Mesothelial cell of epicardium (in vitro differentiated cells): ENCODE measurements at regions not wholly inside any gene's neighbourhood (a gene's known extent, or its start where the extent isn't known, plus 50 kb on each side); places are given as distances from the start of the nearest gene placed in this dataset.
"Not testable (repeated sequence)": the region's sequence is repeated elsewhere in the genome, so short reads cannot be mapped to it uniquely, and the experiment has no call there.

Experiments
- DNase-seq, 2 experiments: peaks; one replicate each; pipeline ENCODE4 v3.0.0; 2021; ENCODE audit warnings: low spot score in 2 of 2; ENCODE audit not compliant: unreplicated experiment in 2 of 2
- H3K27ac Mint-ChIP-seq: 2 replicates; pipeline ENCODE4 v1.8.0; 2021; ENCODE audit warnings: mixed read lengths
- H3K27me3 Mint-ChIP-seq: 2 replicates; pipeline ENCODE4 v1.8.0; 2021; ENCODE audit warnings: low read depth, mixed read lengths
- H3K36me3 Mint-ChIP-seq: 2 replicates; pipeline ENCODE4 v1.8.0; 2021; ENCODE audit warnings: mixed read lengths
- H3K4me1 Mint-ChIP-seq: 2 replicates; pipeline ENCODE4 v1.8.0; 2021; ENCODE audit warnings: mixed read lengths
- H3K4me3 Mint-ChIP-seq: 2 replicates; pipeline ENCODE4 v1.8.0; 2021; ENCODE audit warnings: mild to moderate bottlenecking, moderate library complexity, mixed read lengths
- H3K9me3 Mint-ChIP-seq: 2 replicates; pipeline ENCODE4 v1.8.0; 2021; ENCODE audit warnings: mixed read lengths
- CTCF ChIP-seq: fragments of 200-600 bp; sonication (generic); IDR thresholded peaks from one replicate; pipeline ENCODE4 v1.5.0; 2021; ENCODE audit warnings: antibody characterized with exemption; ENCODE audit not compliant: unreplicated experiment

DNA sequence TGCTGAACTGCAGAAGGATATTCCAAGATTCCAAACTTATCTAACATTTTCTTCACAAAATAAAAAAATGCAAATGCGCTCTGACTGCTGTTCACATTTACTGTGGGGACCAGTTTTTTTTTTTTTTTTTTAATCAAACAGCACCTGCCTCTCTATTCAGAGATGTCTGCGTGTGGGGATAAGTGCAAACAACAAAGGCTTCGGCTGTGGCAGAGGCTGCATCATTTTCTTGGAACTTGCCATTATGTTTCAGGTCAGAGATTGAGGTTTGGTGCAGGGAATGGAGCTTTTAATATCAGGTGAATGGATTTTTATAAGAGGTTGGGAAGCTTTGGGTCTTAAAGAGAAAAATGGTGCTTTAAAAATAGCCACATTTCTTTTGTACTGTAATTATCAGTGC, 78.2 kb upstream of the TET2 start:
- no peaks in the 10 kb centered on the region for H3K9me3 Mint-ChIP-seq
- no peak for DNase-seq
- no peak for TF ChIP-seq CTCF
- H3K27me3 Mint-ChIP-seq: peaks cover 6% of the 10 kb centered on the region
- H3K27ac Mint-ChIP-seq: no peak overlapping the region
- no peak overlapping the region for H3K4me3 Mint-ChIP-seq
- H3K36me3 Mint-ChIP-seq: no peaks in the 10 kb centered on the region
- no peaks in the 10 kb centered on the region for H3K4me1 Mint-ChIP-seq

DNA sequence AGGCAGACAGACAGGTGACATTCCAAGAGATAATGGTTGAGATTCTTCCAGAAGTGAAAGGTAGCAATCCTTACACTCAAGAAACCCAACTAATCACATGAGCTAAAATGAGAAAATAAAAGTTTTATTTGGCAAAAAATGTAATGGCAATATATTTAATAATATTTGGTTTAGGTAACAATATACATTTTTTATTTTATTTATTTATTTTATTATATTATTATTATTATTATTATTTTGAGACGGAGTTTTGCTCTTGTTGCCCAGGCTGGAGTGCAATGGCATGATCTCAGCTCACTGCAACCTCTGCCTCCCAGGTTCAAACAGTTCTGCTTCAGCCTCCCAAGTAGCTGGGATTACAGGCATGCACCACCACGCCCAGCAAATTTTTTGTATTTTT, 74.6 kb upstream of the TET2 start:
- not testable (repeated sequence) for H3K27ac Mint-ChIP-seq, H3K9me3 Mint-ChIP-seq, H3K4me1 Mint-ChIP-seq, H3K36me3 Mint-ChIP-seq, H3K4me3 Mint-ChIP-seq, DNase-seq, H3K27me3 Mint-ChIP-seq

GRCh38 chr4:105074097-105074496, 72.6 kb upstream of the TET2 start:
- DNase-seq: no peak
- H3K27me3 Mint-ChIP-seq: peaks cover 6% of the 10 kb centered on the region
- H3K27ac Mint-ChIP-seq: no peak overlapping the region
- no peak overlapping the region for H3K4me3 Mint-ChIP-seq
- TF ChIP-seq CTCF: no peak
- no peaks in the 10 kb centered on the region for H3K36me3 Mint-ChIP-seq
- H3K4me1 Mint-ChIP-seq: no peaks in the 10 kb centered on the region
- H3K9me3 Mint-ChIP-seq: no peaks in the 10 kb centered on the region

GRCh38 chr4:105075045-105075444, 71.6 kb upstream of the TET2 start:
- no peak overlapping the region for H3K4me3 Mint-ChIP-seq
- TF ChIP-seq CTCF: no peak

DNA sequence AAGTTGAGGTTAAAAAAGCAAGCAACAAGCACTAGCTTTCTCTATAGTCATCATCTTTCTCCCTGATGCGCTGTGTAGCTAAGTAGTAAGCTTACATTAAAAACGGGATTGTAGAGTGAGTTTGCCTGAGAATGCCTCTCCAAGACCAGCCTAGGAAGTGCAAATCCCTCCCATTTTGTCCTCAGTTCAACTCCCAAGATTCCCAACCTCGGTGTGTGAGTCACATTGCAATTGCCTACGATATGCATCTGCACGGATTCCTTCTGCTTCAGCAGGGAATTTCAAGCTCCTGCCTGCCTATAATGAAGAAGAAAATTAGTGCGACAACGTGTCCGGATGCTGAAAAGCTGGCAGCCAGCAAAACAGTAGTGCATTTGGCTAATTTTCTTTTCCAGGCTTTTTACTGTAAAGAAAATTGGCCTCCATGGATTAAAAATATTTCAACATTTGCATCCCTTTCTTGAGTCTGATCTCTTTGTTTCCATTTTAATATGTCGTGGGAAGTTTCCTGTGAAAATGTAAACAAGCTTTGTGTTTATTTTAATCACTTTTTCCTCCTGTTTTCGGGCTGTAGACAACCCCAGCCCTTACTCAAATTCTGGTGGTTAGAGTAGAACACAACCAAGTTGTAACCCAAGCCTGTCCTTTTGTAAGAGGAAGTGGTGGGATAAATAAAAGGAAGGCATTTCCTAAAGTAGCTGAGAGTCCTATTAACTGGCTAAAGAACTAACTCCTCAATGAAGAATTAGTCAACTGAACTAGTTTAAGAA, 58.4 kb upstream of the TET2 start:
- H3K36me3 Mint-ChIP-seq: no peaks in the 10 kb centered on the region
- H3K27me3 Mint-ChIP-seq: no peaks in the 10 kb centered on the region
- no peak overlapping the region for H3K4me3 Mint-ChIP-seq
- DNase-seq: no peak
- no peak overlapping the region for H3K27ac Mint-ChIP-seq
- no peak for TF ChIP-seq CTCF
- peaks cover 5% of the 10 kb centered on the region for H3K4me1 Mint-ChIP-seq
- peaks cover 31% of the 10 kb centered on the region for H3K9me3 Mint-ChIP-seq

More at GRCh38 chr4:105075045-105075444, 71.6 kb upstream of the TET2 start:
- DNase-seq: no peak
- Mint-ChIP-seq H3K27ac (no peak overlapping the region), H3K36me3 (no peaks in the 10 kb centered on the region), H3K27me3 (peaks cover 6% of the 10 kb centered on the region), H3K9me3 (peaks cover 4% of the 10 kb centered on the region), H3K4me1 (no peaks in the 10 kb centered on the region)

- Mint-ChIP-seq H3K36me3 (no peaks in the 10 kb centered on the region), H3K27ac (no peak overlapping the region), H3K4me1 (peaks cover 5% of the 10 kb centered on the region), H3K9me3 (peaks cover 43% of the 10 kb centered on the region), H3K27me3 (no peaks in the 10 kb centered on the region), H3K4me3 (no peak overlapping the region)
- TF ChIP-seq CTCF: no peak
- DNase-seq: no peak
Measured at GRCh38 chr4:105092356-105092755, 54.3 kb upstream of the TET2 start.
